IMR-90 (cell line): ENCODE measurements at regions not wholly inside any gene's neighbourhood (a gene's known extent, or its start where the extent isn't known, plus 50 kb on each side); places are given as distances from the start of the nearest gene placed in this dataset.

Source experiments
- ATAC-seq: fragments of 200-7000 bp; cut with Tn5 transposase; 2 replicates; pipeline ENCODE4 v1.9.1; 2020; ENCODE audit warnings: low read depth, mild to moderate bottlenecking, moderate library complexity
- BruUV-seq: library from RNA; stranded (reverse); fragments of 400-500 nt; replicated peaks from 2 replicates; lab custom pipeline; 2021; lab: Mats Ljungman, UMichigan
- CTCF ChIA-PET: fragments of 300-600 bp; formaldehyde crosslinking; extraction: SDS; loops from one replicate; lab custom pipeline; 2021; ENCODE audit warnings: antibody characterized with exemption; lab: Yijun Ruan, JAX
- POLR2A ChIA-PET: fragments of 300-600 bp; sonication (Branson Sonifier 250); formaldehyde crosslinking; loops from one replicate; lab custom pipeline; 2022; ENCODE audit warnings: antibody characterized with exemption; ENCODE audit not compliant: unreplicated experiment; lab: Charles Lee
- DNase-seq: peaks from one replicate; pipeline ENCODE4 v3.0.0; 2013
- H2AFZ ChIP-seq: replicated peaks from 2 replicates; pipeline ENCODE3; 2013; ENCODE audit warnings: low read length, mild to moderate bottlenecking; ENCODE audit not compliant: poor library complexity
- H2AK5ac ChIP-seq: 2 replicates; pipeline ENCODE4 v1.6.1; 2013; ENCODE audit warnings: low read depth, low read length, inconsistent platforms
- H2AK9ac ChIP-seq: replicated peaks from 2 replicates; pipeline ENCODE3; 2013; ENCODE audit warnings: mild to moderate bottlenecking, low read depth, low read length, moderate library complexity; ENCODE audit not compliant: poor library complexity
- H2BK120ac ChIP-seq: 2 replicates; pipeline ENCODE4 v1.6.1; 2013; ENCODE audit warnings: low read depth, low read length, inconsistent platforms
- H2BK15ac ChIP-seq: 3 replicates; pipeline ENCODE4 v1.6.1; 2013; ENCODE audit warnings: low read depth, low read length, inconsistent platforms
- H2BK20ac ChIP-seq: 2 replicates; pipeline ENCODE4 v1.6.1; 2013; ENCODE audit warnings: low read depth, mild to moderate bottlenecking, inconsistent platforms, low read length, moderate library complexity
- H2BK5ac ChIP-seq: 2 replicates; pipeline ENCODE4 v1.6.1; 2013; ENCODE audit warnings: mild to moderate bottlenecking, low read depth, low read length, inconsistent platforms; ENCODE audit not compliant: poor library complexity, severe bottlenecking
- H3K14ac ChIP-seq: replicated peaks from 2 replicates; pipeline ENCODE4 v1.6.1; 2013; ENCODE audit warnings: low read depth, low read length, inconsistent platforms
- H3K18ac ChIP-seq: 2 replicates; pipeline ENCODE4 v1.6.1; 2013; ENCODE audit warnings: low read depth, low read length, control low read depth
- H3K23ac ChIP-seq: 2 replicates; pipeline ENCODE4 v1.6.1; 2013; ENCODE audit warnings: low read depth, low read length, inconsistent platforms
- H3K27ac ChIP-seq: 2 replicates; pipeline ENCODE4 v1.5.1; 2013; ENCODE audit warnings: mild to moderate bottlenecking, control low read depth, low read length; ENCODE audit not compliant: insufficient read depth
- H3K27me3 ChIP-seq: 2 replicates; pipeline ENCODE4 v1.6.1; 2013; ENCODE audit warnings: low read length; ENCODE audit not compliant: control insufficient read depth, insufficient read depth
- H3K36me3 ChIP-seq: 2 replicates; pipeline ENCODE4 v1.6.1; 2013; ENCODE audit warnings: low read length, mixed read lengths; ENCODE audit not compliant: control insufficient read depth, insufficient read depth
- H3K4ac ChIP-seq: 2 replicates; pipeline ENCODE4 v1.6.1; 2013; ENCODE audit warnings: low read depth, low read length, inconsistent platforms
- H3K4me1 ChIP-seq: 2 replicates; pipeline ENCODE4 v1.6.1; 2013; ENCODE audit warnings: low read length, mixed read lengths; ENCODE audit not compliant: control insufficient read depth, insufficient read depth
- H3K4me2 ChIP-seq: 2 replicates; pipeline ENCODE4 v1.6.1; 2013; ENCODE audit warnings: low read depth, mild to moderate bottlenecking, control low read depth, low read length, moderate library complexity
- H3K4me3 ChIP-seq: 2 replicates; pipeline ENCODE4 v1.5.1; 2013; ENCODE audit warnings: low read depth, mild to moderate bottlenecking, control low read depth, low read length, moderate library complexity; ENCODE audit not compliant: insufficient read depth
- H3K56ac ChIP-seq: 2 replicates; pipeline ENCODE4 v1.6.1; 2013; ENCODE audit warnings: low read length, inconsistent platforms; ENCODE audit not compliant: insufficient read depth; ENCODE audit errors: extremely low read depth
- H3K79me1 ChIP-seq, 2 experiments: 2 replicates each; pipeline ENCODE4 v1.6.1; 2013; ENCODE audit warnings: low read length in 2 of 2, inconsistent platforms in 1 of 2, low read depth in 1 of 2
- H3K9ac ChIP-seq: 2 replicates; pipeline ENCODE4 v1.6.1; 2013; ENCODE audit warnings: low read depth, low read length, control low read depth
- H3K9me1 ChIP-seq: 2 replicates; pipeline ENCODE4 v1.6.1; 2013; ENCODE audit warnings: low read length, inconsistent platforms; ENCODE audit not compliant: insufficient read depth
- H3K9me3 ChIP-seq: 2 replicates; pipeline ENCODE4 v1.6.1; 2013; ENCODE audit warnings: low read length; ENCODE audit not compliant: control insufficient read depth, insufficient read depth
- H4K20me1 ChIP-seq: 2 replicates; pipeline ENCODE4 v1.6.1; 2013; ENCODE audit warnings: low read length, inconsistent platforms; ENCODE audit not compliant: insufficient read depth
- H4K5ac ChIP-seq: 2 replicates; pipeline ENCODE4 v1.6.1; 2013; ENCODE audit warnings: mild to moderate bottlenecking, low read depth, low read length, control low read depth
- H4K8ac ChIP-seq, 2 experiments: 2 replicates each; pipeline ENCODE4 v1.6.1; 2013; ENCODE audit warnings: low read depth in 2 of 2, low read length in 2 of 2, control low read depth in 1 of 2, inconsistent platforms in 1 of 2
- H4K91ac ChIP-seq: 2 replicates; pipeline ENCODE4 v1.6.1; 2013; ENCODE audit warnings: low read depth, low read length, inconsistent platforms; ENCODE audit not compliant: insufficient read depth
- BHLHE40 ChIP-seq: fragments of 150-350 bp; IDR thresholded peaks from 2 replicates; pipeline ENCODE4 v1.6.1; 2016; ENCODE audit warnings: mild to moderate bottlenecking, low read depth, low read length
- CEBPB ChIP-seq: IDR thresholded peaks from 2 replicates; pipeline ENCODE4 v1.6.1; 2012; ENCODE audit warnings: low read depth, low read length, improper control_type of control experiment
- CHD1 ChIP-seq: IDR thresholded peaks from 2 replicates; pipeline ENCODE4 v1.6.1; 2012; ENCODE audit warnings: low read depth, low read length, improper control_type of control experiment
- CTCF ChIP-seq: conservative IDR thresholded peaks from 2 replicates; pipeline ENCODE4 v1.5.1; 2012; ENCODE audit warnings: mild to moderate bottlenecking, low read depth, low read length, improper control_type of control experiment
- ELK1 ChIP-seq: fragments of 150-350 bp; IDR thresholded peaks from 2 replicates; pipeline ENCODE4 v1.6.1; 2016; ENCODE audit warnings: low read depth, mild to moderate bottlenecking, low read length, moderate library complexity, borderline replicate concordance
- FOS ChIP-seq: fragments of 150-350 bp; IDR thresholded peaks from 2 replicates; pipeline ENCODE4 v1.6.1; 2016; ENCODE audit warnings: low read depth, low read length
- MAFK ChIP-seq: IDR thresholded peaks from 2 replicates; pipeline ENCODE4 v1.6.1; 2012; ENCODE audit warnings: low read depth, low read length, improper control_type of control experiment
- MAZ ChIP-seq: IDR thresholded peaks from 2 replicates; pipeline ENCODE4 v1.6.1; 2012; ENCODE audit warnings: low read depth, mild to moderate bottlenecking, low read length, improper control_type of control experiment, moderate library complexity, borderline replicate concordance
- MXI1 ChIP-seq: IDR thresholded peaks from 2 replicates; pipeline ENCODE4 v1.6.1; 2012; ENCODE audit warnings: low read depth, mild to moderate bottlenecking, low read length, moderate library complexity, borderline replicate concordance
- NFE2L2 ChIP-seq: fragments of 150-350 bp; IDR thresholded peaks from 2 replicates; pipeline ENCODE4 v1.6.1; 2016; ENCODE audit warnings: low read depth, mild to moderate bottlenecking, low read length
- POLR2A ChIP-seq: IDR thresholded peaks from 2 replicates; pipeline ENCODE4 v1.6.1; 2012; ENCODE audit warnings: mild to moderate bottlenecking, low read depth, low read length
- RAD21 ChIP-seq: IDR thresholded peaks from 2 replicates; pipeline ENCODE4 v1.6.1; 2012; ENCODE audit warnings: low read length, improper control_type of control experiment
- RCOR1 ChIP-seq: IDR thresholded peaks from 2 replicates; pipeline ENCODE4 v1.6.1; 2012; ENCODE audit warnings: mild to moderate bottlenecking, low read length, improper control_type of control experiment; ENCODE audit not compliant: insufficient replicate concordance
- RFX5 ChIP-seq: IDR thresholded peaks from 2 replicates; pipeline ENCODE4 v1.8.0; 2012; ENCODE audit warnings: low read depth, mild to moderate bottlenecking, low read length, moderate library complexity
- SMC3 ChIP-seq: fragments of 150-350 bp; IDR thresholded peaks from 2 replicates; pipeline ENCODE4 v1.6.1; 2016; ENCODE audit warnings: low read depth, mild to moderate bottlenecking, antibody characterized with exemption, low read length, moderate library complexity
- USF2 ChIP-seq: fragments of 150-350 bp; IDR thresholded peaks from 2 replicates; pipeline ENCODE4 v1.6.1; 2017; ENCODE audit warnings: mild to moderate bottlenecking, antibody characterized with exemption, low read length, low read depth
- WGBS, 2 experiments: methylation state at CpG; one replicate each; pipeline versions ENCODE4 v1.1.5 to v1.1.7; 2013; ENCODE audit warnings: missing lambda C conversion rate in 2 of 2; ENCODE audit not compliant: insufficient read length in 1 of 2; ENCODE audit errors: extremely low coverage in 2 of 2; 5-methylcytosine and 5-hydroxymethylcytosine counted together
- dilution Hi-C: fragments of 300-500 bp; cut with HindIII; formaldehyde crosslinking; loops from one replicate; pipeline ENCODE4 v1.14.3; 2018; ENCODE audit warnings: low sequenced_read_pairs; ENCODE audit not compliant: unreplicated experiment
- in situ Hi-C: fragments of 300-500 bp; cut with MboI; formaldehyde crosslinking; loops from 3 replicates; pipeline ENCODE4 v1.14.3; 2019; ENCODE audit warnings: low sequenced_read_pairs, inconsistent platforms, mixed read lengths
- intact Hi-C: fragments of 100-400 bp; cut with micrococcal nuclease; formaldehyde crosslinking; loops from 2 replicates; pipeline ENCODE4 v1.10.0; 2022

- Histone ChIP-seq H4K5ac (peak overlapping the region; percentile 51; the same call in 1 of the 2 replicates), H3K56ac (no peak overlapping the region), H4K8ac (peak overlapping the region in 1 of 2 experiments; percentile 63; a peak in 1 of 4 replicates), H3K9me1 (0 out of 2 replicates have a peak, but pooled peaks cover 5% of the 10 kb centered on the region), H3K36me3 (no peaks in the 10 kb centered on the region), H2AFZ (no peak overlapping the region), H3K27me3 (no peaks in the 10 kb centered on the region), H3K79me1 (peaks cover 18 to 44% of the 10 kb centered on the region in 2 experiments), H2BK120ac (peak overlapping the region; percentile 56; the same call in 1 of the 2 replicates), H2BK15ac (no peak overlapping the region; the same call in 2 of the 3 replicates), H4K91ac (peak overlapping the region; percentile 49), H3K14ac (peak overlapping the region; percentile 70), H3K9me3 (no peaks in the 10 kb centered on the region), H3K4me3 (no peak overlapping the region), H3K4me1 (peaks cover 4% of the 10 kb centered on the region), H3K4ac (peak overlapping the region; percentile 50; the same call in 1 of the 2 replicates), H3K4me2 (peak overlapping the region; percentile 57; the same call in 1 of the 2 replicates), H3K18ac (peak overlapping the region; percentile 47; the same call in 1 of the 2 replicates), H2BK5ac (peak overlapping the region; percentile 49), H2AK9ac (no peak overlapping the region), H3K27ac (no peak overlapping the region), H2BK20ac (peak overlapping the region; percentile 62; the same call in 1 of the 2 replicates), H3K23ac (peak overlapping the region; percentile 88; the same call in 1 of the 2 replicates), H2AK5ac (no peak overlapping the region; the same call in 1 of the 2 replicates), H3K9ac (no peak overlapping the region; the same call in 1 of the 2 replicates), H4K20me1 (no peaks in the 10 kb centered on the region)
- BruUV-seq = no TSS peak
- CTCF ChIA-PET = no interaction called here
- WGBS, 2 experiments = no CpG with 5 or more reads among the region's 3 CpGs
- ATAC-seq (no peak), DNase-seq (no peak)
- dilution Hi-C loops (no loop called here), in situ Hi-C loops (no loop called here), intact Hi-C loops (loop anchor here (2.0 kb wide), 1 partner anchor 53 kb away; no protein-coding TSS in a partner anchor)
- POLR2A ChIA-PET = no interaction called here
- TF ChIP-seq USF2 (no peak), MAZ (no peak), CTCF (no peak), FOS (no peak), NFE2L2 (no peak), MXI1 (no peak), CEBPB (no peak), CHD1 (no peak), MAFK (no peak), POLR2A (no peak), RAD21 (no peak), BHLHE40 (no peak), SMC3 (no peak), RCOR1 (no peak), RFX5 (no peak), ELK1 (no peak)
These were observed 215.9 kb upstream of the MKLN1 start for GRCh38 chr7:131111792-131112191.
